ENCODE measurements at regions not wholly inside any gene's neighbourhood (a gene's known extent, or its start where the extent isn't known, plus 50 kb on each side); places are given as distances from the start of the nearest gene placed in this dataset.
"Not testable (repeated sequence)": the region's sequence is repeated elsewhere in the genome, so short reads cannot be mapped to it uniquely, and the experiment has no call there.

DNA sequence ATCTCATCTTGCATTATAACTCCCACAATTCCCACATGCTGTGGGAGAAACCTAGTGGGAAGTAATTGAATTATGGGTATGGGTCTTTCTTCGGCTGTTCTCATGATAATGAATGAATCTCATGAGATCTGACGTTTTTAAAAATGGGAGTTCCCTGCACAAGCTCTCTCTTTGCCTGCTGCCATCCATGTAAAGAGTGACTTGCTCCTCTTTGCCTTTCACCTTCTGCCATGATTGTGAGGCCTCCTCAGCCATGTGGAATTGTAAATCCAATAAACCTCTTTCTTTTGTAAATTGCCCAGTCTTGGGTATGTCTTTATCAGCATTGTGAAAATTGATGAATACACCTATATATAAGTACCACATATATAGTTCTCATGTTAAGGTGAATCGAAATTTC lies 961.7 kb upstream of the COX7C start:
- CTCF ChIA-PET: no interaction called here
- intact Hi-C loops (cut with micrococcal nuclease): no loop called here
- TF ChIP-seq, protein P1, sequence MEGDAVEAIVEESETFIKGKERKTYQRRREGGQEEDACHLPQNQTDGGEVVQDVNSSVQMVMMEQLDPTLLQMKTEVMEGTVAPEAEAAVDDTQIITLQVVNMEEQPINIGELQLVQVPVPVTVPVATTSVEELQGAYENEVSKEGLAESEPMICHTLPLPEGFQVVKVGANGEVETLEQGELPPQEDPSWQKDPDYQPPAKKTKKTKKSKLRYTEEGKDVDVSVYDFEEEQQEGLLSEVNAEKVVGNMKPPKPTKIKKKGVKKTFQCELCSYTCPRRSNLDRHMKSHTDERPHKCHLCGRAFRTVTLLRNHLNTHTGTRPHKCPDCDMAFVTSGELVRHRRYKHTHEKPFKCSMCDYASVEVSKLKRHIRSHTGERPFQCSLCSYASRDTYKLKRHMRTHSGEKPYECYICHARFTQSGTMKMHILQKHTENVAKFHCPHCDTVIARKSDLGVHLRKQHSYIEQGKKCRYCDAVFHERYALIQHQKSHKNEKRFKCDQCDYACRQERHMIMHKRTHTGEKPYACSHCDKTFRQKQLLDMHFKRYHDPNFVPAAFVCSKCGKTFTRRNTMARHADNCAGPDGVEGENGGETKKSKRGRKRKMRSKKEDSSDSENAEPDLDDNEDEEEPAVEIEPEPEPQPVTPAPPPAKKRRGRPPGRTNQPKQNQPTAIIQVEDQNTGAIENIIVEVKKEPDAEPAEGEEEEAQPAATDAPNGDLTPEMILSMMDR (IDR thresholded peaks at IDR 0.05; ENCODE audit: unreplicated experiment): no peak
- no peaks in the 10 kb centered on the region for H3K36me3 Mint-ChIP-seq (ENCODE audit: insufficient read depth, unreplicated experiment)
- peaks cover 10% of the 10 kb centered on the region for H3K9me3 Mint-ChIP-seq (ENCODE audit: unreplicated experiment)
- DNase-seq (ENCODE audit: unreplicated experiment): no peak
- POLR2A ChIA-PET: no interaction called here
- H3K27me3 Mint-ChIP-seq (ENCODE audit: insufficient read depth, unreplicated experiment): no peaks in the 10 kb centered on the region
- no peaks in the 10 kb centered on the region for H3K4me1 Mint-ChIP-seq (ENCODE audit: insufficient read depth, unreplicated experiment)
- BruUV-seq (replicated peaks): no TSS peak
- H3K4me3 Mint-ChIP-seq (ENCODE audit: unreplicated experiment): no peak overlapping the region
- no peak overlapping the region for H3K27ac Mint-ChIP-seq (ENCODE audit: low read depth, unreplicated experiment)

DNA sequence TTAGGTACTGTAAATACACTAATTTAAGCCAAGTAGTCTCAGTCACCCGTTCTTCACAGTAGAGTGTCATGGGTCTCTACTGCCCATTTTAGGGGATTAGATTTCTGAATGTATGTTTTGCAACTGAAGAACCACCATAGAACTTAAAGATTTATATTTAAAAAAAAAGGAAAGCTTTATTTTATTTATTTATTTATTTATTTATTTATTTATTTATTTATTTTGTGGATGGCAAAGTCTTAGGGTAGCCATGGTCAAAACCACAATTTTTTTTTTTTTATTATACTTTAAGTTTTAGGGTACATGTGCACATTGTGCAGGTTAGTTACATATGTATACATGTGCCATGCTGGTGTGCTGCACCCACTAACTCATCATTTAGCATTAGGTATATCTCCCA lies 960.4 kb upstream of the COX7C start:
- H3K9me3 Mint-ChIP-seq (ENCODE audit: unreplicated experiment): peaks cover 15% of the 10 kb centered on the region
- DNase-seq (ENCODE audit: unreplicated experiment); CTCF ChIA-PET; POLR2A ChIA-PET; H3K4me1 Mint-ChIP-seq (ENCODE audit: insufficient read depth, unreplicated experiment); H3K27me3 Mint-ChIP-seq (ENCODE audit: insufficient read depth, unreplicated experiment); H3K36me3 Mint-ChIP-seq (ENCODE audit: insufficient read depth, unreplicated experiment); H3K27ac Mint-ChIP-seq (ENCODE audit: low read depth, unreplicated experiment); BruUV-seq (replicated peaks); H3K4me3 Mint-ChIP-seq (ENCODE audit: unreplicated experiment); intact Hi-C loops (cut with micrococcal nuclease): not testable (repeated sequence)

DNA sequence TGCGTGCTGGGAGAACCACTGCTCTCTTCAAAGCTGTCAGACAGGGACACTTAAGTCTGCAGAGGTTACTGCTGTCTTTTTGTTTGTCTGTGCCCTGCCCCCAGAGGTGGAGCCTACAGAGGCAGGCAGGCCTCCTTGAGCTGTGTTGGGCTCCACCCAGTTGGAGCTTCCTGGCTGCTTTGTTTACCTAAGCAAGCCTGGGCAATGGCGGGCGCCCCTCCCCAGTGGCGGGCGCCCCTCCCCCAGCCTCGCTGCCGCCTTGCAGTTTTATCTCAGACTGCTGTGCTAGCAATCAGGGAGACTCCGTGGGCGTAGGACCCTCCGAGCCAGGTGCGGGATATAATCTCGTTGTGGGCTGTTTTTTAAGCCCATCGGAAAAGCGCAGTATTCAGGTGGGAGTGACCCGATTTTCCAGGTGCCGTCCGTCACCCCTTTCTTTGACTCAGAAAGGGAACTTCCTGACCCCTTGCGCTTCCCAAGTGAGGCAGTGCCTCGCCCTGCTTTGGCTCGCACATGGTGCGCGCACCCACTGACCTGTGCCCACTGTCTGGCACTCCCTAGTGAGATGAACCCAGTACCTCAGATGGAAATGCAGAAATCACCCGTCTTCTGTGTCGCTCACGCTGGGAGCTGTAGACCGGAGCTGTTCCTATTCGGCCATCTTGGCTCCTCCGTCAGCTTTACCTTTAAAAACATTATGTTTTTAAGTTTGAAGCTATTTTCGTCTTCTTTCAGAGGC lies 954.6 kb upstream of the COX7C start:
- BruUV-seq (replicated peaks); POLR2A ChIA-PET; H3K36me3 Mint-ChIP-seq (ENCODE audit: insufficient read depth, unreplicated experiment); H3K27ac Mint-ChIP-seq (ENCODE audit: low read depth, unreplicated experiment); intact Hi-C loops (cut with micrococcal nuclease); H3K4me3 Mint-ChIP-seq (ENCODE audit: unreplicated experiment); DNase-seq (ENCODE audit: unreplicated experiment); CTCF ChIA-PET; H3K4me1 Mint-ChIP-seq (ENCODE audit: insufficient read depth, unreplicated experiment); H3K27me3 Mint-ChIP-seq (ENCODE audit: insufficient read depth, unreplicated experiment): not testable (repeated sequence)
- H3K9me3 Mint-ChIP-seq (ENCODE audit: unreplicated experiment): peaks cover 26% of the 10 kb centered on the region

DNA sequence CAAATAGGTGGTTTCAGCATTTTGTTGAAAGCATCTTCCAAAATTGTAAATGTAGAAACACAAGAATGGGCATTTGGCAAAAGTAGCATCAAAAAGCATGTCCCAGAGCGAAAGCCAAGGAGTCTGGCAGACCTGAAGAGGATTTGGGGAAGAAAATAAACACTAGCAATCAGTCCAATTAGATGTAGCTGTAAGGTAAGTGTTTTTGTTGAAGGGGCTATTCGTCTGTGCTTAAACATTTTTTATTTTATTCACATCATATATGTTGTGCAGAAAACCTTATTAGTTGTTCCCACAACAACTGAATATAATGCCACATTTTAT lies 954.1 kb upstream of the COX7C start:
- Mint-ChIP-seq H3K27ac (ENCODE audit: low read depth, unreplicated experiment) (no peak overlapping the region), H3K9me3 (ENCODE audit: unreplicated experiment) (peaks cover 26% of the 10 kb centered on the region), H3K4me1 (ENCODE audit: insufficient read depth, unreplicated experiment) (no peaks in the 10 kb centered on the region), H3K27me3 (ENCODE audit: insufficient read depth, unreplicated experiment) (no peaks in the 10 kb centered on the region), H3K4me3 (ENCODE audit: unreplicated experiment) (no peak overlapping the region), H3K36me3 (ENCODE audit: insufficient read depth, unreplicated experiment) (no peaks in the 10 kb centered on the region)
- DNase-seq (ENCODE audit: unreplicated experiment): no peak
- intact Hi-C loops (cut with micrococcal nuclease): no loop called here
- POLR2A ChIA-PET: no interaction called here
- CTCF ChIA-PET: no interaction called here
- TF ChIP-seq, protein P1 (IDR thresholded peaks at IDR 0.05; ENCODE audit: unreplicated experiment): no peak
- BruUV-seq (replicated peaks): no TSS peak

DNA sequence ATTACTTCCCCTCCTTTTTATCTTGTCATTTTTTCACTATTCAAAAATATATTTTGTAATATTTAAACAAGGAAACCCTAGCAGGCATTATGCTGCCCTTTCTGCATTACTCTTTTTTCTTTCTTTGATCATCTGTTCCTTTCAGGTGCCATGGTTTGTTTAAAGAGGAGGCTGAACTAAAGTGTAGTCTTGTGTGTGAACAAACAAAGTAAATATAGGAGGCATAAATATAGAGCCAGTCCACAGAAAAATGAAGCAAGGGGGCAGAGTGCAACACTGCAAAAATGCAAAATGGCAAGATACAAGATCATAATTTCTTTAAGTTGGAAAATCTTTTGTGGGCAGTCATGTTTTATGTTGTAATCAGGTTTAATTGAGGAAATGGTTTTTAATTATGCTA lies 947.3 kb upstream of the COX7C start:
- ChIA-PET POLR2A (no interaction called here), CTCF (no interaction called here)
- no peak for DNase-seq (ENCODE audit: unreplicated experiment)
- Mint-ChIP-seq H3K4me1 (ENCODE audit: insufficient read depth, unreplicated experiment) (no peaks in the 10 kb centered on the region), H3K36me3 (ENCODE audit: insufficient read depth, unreplicated experiment) (no peaks in the 10 kb centered on the region), H3K27me3 (ENCODE audit: insufficient read depth, unreplicated experiment) (no peaks in the 10 kb centered on the region), H3K9me3 (ENCODE audit: unreplicated experiment) (peaks cover 27% of the 10 kb centered on the region), H3K27ac (ENCODE audit: low read depth, unreplicated experiment) (no peak overlapping the region), H3K4me3 (ENCODE audit: unreplicated experiment) (no peak overlapping the region)
- BruUV-seq (replicated peaks): no TSS peak
- intact Hi-C loops (cut with micrococcal nuclease): no loop called here
- TF ChIP-seq, protein P1 (IDR thresholded peaks at IDR 0.05; ENCODE audit: unreplicated experiment): no peak

All from MCF 10A (cell line).